AG10803 (cell line): ENCODE measurements at regions not wholly inside any gene's neighbourhood (a gene's known extent, or its start where the extent isn't known, plus 50 kb on each side); places are given as distances from the start of the nearest gene placed in this dataset.

Source experiments
- DNase-seq: peaks from one replicate; pipeline ENCODE4 v3.0.0; 2010; ENCODE audit warnings: low read depth
- H3K4me3 ChIP-seq: 2 replicates; pipeline ENCODE4 v1.5.1; 2011; ENCODE audit warnings: mild to moderate bottlenecking, low read length, control low read depth
- CTCF ChIP-seq: conservative IDR thresholded peaks from 2 replicates; pipeline ENCODE4 v1.5.1; 2011; ENCODE audit warnings: mild to moderate bottlenecking, low read length, control low read depth, inconsistent platforms

DNA sequence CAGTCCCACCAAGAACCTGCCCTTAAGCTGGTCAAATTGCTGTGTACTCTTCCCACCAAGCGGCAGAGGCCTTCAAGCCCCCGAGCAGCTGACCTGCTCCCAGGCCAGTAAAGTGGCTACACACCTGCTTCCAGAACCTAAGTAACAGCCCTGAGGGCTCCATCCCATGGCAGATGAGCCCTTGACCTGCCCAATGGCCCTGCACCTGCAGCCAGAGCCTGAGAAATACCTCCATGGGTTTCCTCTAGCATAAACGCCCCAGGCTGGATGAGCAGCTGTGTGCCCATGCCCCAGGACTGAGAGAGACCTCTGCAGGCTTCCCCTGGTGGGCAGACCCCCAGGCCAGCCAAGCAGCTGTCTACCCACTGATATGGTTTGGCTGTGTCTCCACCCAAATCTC lies 123.0 kb upstream of the LAMA2 start:
- no peak for TF ChIP-seq CTCF
- no peak overlapping the region for H3K4me3 ChIP-seq
- DNase-seq, result no peak

DNA sequence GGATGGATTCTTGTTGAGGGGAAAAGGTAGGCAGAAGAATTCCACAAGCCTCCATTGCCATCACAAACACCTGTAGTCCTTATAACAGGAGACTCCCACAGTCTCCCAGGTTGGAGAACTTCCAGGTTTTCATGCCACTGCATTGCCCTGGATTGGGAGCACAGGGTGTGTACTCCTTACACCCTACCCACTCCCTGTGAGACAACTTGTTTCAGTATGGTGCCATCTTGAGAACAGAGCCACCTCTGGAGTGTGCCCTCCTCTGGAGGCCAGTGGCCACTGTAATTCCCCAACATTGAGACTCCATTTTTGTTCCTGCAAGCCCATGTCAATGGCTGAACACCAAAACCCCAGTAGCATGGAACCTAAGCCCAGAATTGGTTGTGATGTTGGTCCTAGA lies 123.5 kb upstream of the LAMA2 start:
- TF ChIP-seq CTCF, result no peak
- no peak overlapping the region for H3K4me3 ChIP-seq
- no peak for DNase-seq

DNA sequence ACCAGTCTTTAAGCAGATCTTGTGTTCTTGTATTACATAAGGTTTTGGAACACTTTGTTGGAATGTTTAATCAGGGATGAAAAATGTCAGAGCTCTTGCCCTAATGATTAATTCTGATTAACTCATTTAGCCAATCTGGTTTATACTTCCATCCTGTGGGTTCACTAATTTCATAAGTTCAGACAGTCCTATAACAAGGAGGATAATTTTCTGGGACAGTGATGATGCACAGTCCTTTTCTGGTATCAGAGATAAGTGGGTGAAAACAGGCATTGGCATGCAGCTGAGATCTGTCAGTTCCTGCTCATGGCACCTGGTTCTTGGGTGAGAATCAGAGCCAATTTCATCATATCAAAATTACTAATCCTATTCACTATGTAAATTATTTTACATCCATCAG lies 125.0 kb upstream of the LAMA2 start:
- no peak for DNase-seq
- no peak for TF ChIP-seq CTCF
- no peak overlapping the region for H3K4me3 ChIP-seq

GRCh38 chr6:128754658-128755256 lies 128.2 kb upstream of the LAMA2 start:
- DNase-seq, result no peak
- H3K4me3 ChIP-seq, result no peak overlapping the region

GRCh38 chr6:128743974-128744765 lies 138.8 kb upstream of the LAMA2 start:
- no peak for DNase-seq
- H3K4me3 ChIP-seq, result no peak overlapping the region
- TF ChIP-seq CTCF, result no peak

More at GRCh38 chr6:128754658-128755256, 128.2 kb upstream of the LAMA2 start:
- no peak for TF ChIP-seq CTCF

GRCh38 chr6:128742900-128743299 lies 140.0 kb upstream of the LAMA2 start:
- TF ChIP-seq CTCF, result no peak
- H3K4me3 ChIP-seq, result no peak overlapping the region
- DNase-seq, result no peak

DNA sequence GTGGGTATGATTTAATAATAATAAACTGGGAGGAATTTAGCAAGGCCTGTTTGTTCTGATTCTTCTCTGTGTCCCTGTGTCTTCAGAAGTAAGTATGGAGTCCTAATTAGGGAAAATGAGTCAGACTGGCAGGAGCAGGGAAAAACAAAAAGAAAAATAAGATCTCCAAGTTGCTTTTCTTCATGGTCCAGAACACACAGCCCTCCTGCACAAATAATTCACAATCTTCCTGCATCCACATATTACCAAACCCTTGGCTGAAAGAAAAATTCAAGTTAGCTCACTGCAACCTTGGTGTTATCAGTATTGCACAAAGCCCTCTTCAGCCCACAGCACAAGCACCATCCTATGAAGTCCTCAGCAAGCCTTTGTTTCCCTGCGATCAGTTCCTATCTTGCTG lies 142.0 kb upstream of the LAMA2 start:
- no peak for TF ChIP-seq CTCF
- no peak for DNase-seq
- no peak overlapping the region for H3K4me3 ChIP-seq
